ENCODE measurements at regions not wholly inside any gene's neighbourhood (a gene's known extent, or its start where the extent isn't known, plus 50 kb on each side); places are given as distances from the start of the nearest gene placed in this dataset.

DNA sequence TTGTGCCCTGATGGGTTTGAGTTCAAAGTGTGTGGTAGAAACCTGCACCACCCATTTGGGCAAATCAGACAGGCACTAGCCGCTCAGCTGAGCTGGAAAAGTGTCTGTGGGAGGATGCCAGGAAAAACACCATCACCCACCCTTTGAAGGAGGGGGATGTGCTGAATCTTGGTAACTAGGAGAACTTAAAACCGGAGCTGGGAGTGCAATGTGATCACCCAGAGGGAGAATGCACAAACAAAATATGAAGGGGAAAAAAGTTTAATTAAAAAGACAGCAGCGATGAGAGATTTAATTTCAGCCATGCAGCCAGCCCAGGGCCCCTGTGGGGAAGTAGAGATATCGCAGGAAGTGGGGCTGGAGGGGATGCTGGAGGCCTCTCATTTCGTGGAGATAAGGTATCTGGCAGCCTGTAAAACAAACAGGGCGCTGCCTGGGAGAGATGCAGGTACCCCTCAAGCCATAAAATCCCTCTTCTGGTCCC is 86.8 kb upstream of the BCAR3 start:
- TF ChIP-seq, protein P1, sequence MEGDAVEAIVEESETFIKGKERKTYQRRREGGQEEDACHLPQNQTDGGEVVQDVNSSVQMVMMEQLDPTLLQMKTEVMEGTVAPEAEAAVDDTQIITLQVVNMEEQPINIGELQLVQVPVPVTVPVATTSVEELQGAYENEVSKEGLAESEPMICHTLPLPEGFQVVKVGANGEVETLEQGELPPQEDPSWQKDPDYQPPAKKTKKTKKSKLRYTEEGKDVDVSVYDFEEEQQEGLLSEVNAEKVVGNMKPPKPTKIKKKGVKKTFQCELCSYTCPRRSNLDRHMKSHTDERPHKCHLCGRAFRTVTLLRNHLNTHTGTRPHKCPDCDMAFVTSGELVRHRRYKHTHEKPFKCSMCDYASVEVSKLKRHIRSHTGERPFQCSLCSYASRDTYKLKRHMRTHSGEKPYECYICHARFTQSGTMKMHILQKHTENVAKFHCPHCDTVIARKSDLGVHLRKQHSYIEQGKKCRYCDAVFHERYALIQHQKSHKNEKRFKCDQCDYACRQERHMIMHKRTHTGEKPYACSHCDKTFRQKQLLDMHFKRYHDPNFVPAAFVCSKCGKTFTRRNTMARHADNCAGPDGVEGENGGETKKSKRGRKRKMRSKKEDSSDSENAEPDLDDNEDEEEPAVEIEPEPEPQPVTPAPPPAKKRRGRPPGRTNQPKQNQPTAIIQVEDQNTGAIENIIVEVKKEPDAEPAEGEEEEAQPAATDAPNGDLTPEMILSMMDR (optimal IDR thresholded peaks at IDR 0.05 in 1 of 3, IDR thresholded peaks at IDR 0.05 in 1 of 3, conservative IDR thresholded peaks at IDR 0.05 in 1 of 3; ENCODE audit: extremely low read depth in 1 of 3, insufficient read depth in 2 of 3, low read length in 3 of 3), result no peak
- TF ChIP-seq EZH2 (IDR thresholded peaks at IDR 0.05; ENCODE audit: low read length), result no peak
